Hepatocyte (in vitro differentiated cells): ENCODE measurements at regions not wholly inside any gene's neighbourhood (a gene's known extent, or its start where the extent isn't known, plus 50 kb on each side); places are given as distances from the start of the nearest gene placed in this dataset.
A peak's percentile ranks its signal among the peaks of the same experiment; 100 is the strongest.
"Not testable (repeated sequence)": the region's sequence is repeated elsewhere in the genome, so short reads cannot be mapped to it uniquely, and the experiment has no call there.

Source experiments
- DNase-seq: peaks from one replicate; pipeline ENCODE4 v3.0.0-alpha.2; 2016; ENCODE audit warnings: low spot score
- H2AFZ ChIP-seq: fragments of 200-600 bp; sonication (generic); 2 replicates; pipeline ENCODE4 v1.6.0; 2016; ENCODE audit warnings: antibody characterized with exemption, mild to moderate bottlenecking
- H3K27ac ChIP-seq: fragments of 200-600 bp; sonication (generic); 2 replicates; pipeline ENCODE4 v1.5.1; 2016; ENCODE audit warnings: mild to moderate bottlenecking
- H3K27me3 ChIP-seq: fragments of 200-600 bp; sonication (generic); 2 replicates; pipeline ENCODE4 v1.6.1; 2016
- H3K36me3 ChIP-seq: fragments of 200-600 bp; sonication (generic); replicated peaks from 2 replicates; pipeline ENCODE4 v1.5.1; 2016; ENCODE audit warnings: low read depth; ENCODE audit not compliant: insufficient read depth
- H3K4me1 ChIP-seq: fragments of 200-600 bp; sonication (generic); 2 replicates; pipeline ENCODE4 v1.5.1; 2016; ENCODE audit warnings: mild to moderate bottlenecking, moderate library complexity; ENCODE audit not compliant: insufficient read depth
- H3K4me2 ChIP-seq: fragments of 200-600 bp; sonication (generic); 2 replicates; pipeline ENCODE4 v1.6.0; 2016
- H3K4me3 ChIP-seq: fragments of 200-600 bp; sonication (generic); 2 replicates; pipeline ENCODE4 v1.5.1; 2016; ENCODE audit warnings: mild to moderate bottlenecking
- H3K79me2 ChIP-seq: fragments of 200-600 bp; sonication (generic); 2 replicates; pipeline ENCODE4 v1.6.0; 2017; ENCODE audit warnings: mild to moderate bottlenecking
- H3K9me2 ChIP-seq: fragments of 200-600 bp; sonication (generic); replicated peaks from 2 replicates; pipeline ENCODE4 v1.6.0; 2017; ENCODE audit warnings: mild to moderate bottlenecking; ENCODE audit not compliant: insufficient read depth
- H3K9me3 ChIP-seq: fragments of 200-600 bp; sonication (generic); 2 replicates; pipeline ENCODE4 v1.5.1; 2016; ENCODE audit warnings: low read depth, mild to moderate bottlenecking
- H4K20me1 ChIP-seq: fragments of 200-600 bp; sonication (generic); 2 replicates; pipeline ENCODE4 v1.6.0; 2016; ENCODE audit warnings: mild to moderate bottlenecking; ENCODE audit not compliant: insufficient read depth, poor library complexity, severe bottlenecking
- EZH2 ChIP-seq: fragments of 200-600 bp; sonication (generic); IDR thresholded peaks from 2 replicates; pipeline ENCODE4 v1.6.1; 2016; ENCODE audit warnings: antibody characterized with exemption, mild to moderate bottlenecking, borderline replicate concordance
- EZH2phosphoT487 ChIP-seq: fragments of 200-600 bp; sonication (generic); IDR thresholded peaks from one replicate; pipeline ENCODE4 v1.6.1; 2018; ENCODE audit warnings: antibody characterized with exemption, mild to moderate bottlenecking, low read depth, moderate library complexity; ENCODE audit not compliant: unreplicated experiment, severe bottlenecking
- WGBS: methylation state at CpG from one replicate; pipeline ENCODE4 v1.1.6; 2016; ENCODE audit warnings: low lambda C conversion rate; ENCODE audit errors: missing lambda C conversion rate; 5-methylcytosine and 5-hydroxymethylcytosine counted together
- TF ChIP-seq, protein P1 (sequence below): fragments of 200-600 bp; sonication (generic); IDR thresholded peaks from 2 replicates; pipeline ENCODE4 v1.5.1; 2016; ENCODE audit warnings: antibody characterized with exemption, mild to moderate bottlenecking; ENCODE audit not compliant: poor library complexity

- Histone ChIP-seq H3K4me1 (peaks cover 6% of the 10 kb centered on the region), H3K27me3 (no peaks in the 10 kb centered on the region), H3K79me2 (no peaks in the 10 kb centered on the region), H2AFZ (no peak overlapping the region), H3K4me3 (no peak overlapping the region), H3K9me2 (no peaks in the 10 kb centered on the region), H3K36me3 (no peaks in the 10 kb centered on the region), H3K4me2 (no peak overlapping the region), H3K9me3 (no peaks in the 10 kb centered on the region), H3K27ac (peak overlapping the region; percentile 44), H4K20me1 (no peaks in the 10 kb centered on the region)
- DNase-seq: peak; percentile 30
- TF ChIP-seq EZH2 (no peak), EZH2phosphoT487 (peak; percentile 99)
- 59% methylated on average over 11 of the region's 11 CpGs for WGBS
Observed at GRCh38 chr10:34058845-34059614, 724.6 kb upstream of the NRP1 start.

- H3K9me2 ChIP-seq, DNase-seq, H3K4me1 ChIP-seq, H3K27me3 ChIP-seq, H3K36me3 ChIP-seq, H3K9me3 ChIP-seq, H2AFZ ChIP-seq, H3K79me2 ChIP-seq, H3K27ac ChIP-seq, H3K4me2 ChIP-seq, H4K20me1 ChIP-seq, H3K4me3 ChIP-seq: not testable (repeated sequence)
- 97% methylated on average over 36 of the region's 38 CpGs for WGBS
Observed at GRCh38 chr10:34055410-34055985, 721.0 kb upstream of the NRP1 start.

DNA sequence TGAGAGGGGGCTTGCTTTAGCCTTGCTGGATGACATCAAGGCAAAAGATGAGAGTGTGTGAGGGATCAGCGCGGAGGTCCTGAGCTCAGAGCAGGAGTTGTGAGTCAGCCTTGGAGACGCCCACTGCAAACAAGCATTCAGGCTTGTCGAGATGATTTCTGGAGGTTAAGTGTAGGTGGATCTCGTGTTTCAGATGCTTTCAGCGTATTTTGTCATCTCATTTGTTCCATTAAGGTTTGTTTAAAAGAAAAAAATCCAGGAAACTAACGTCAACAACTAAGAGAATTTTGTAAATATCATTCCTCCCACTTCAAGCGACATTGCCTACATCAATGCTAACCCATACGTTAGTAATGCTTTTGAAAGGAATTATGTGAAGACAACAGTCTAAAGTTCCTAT, 715.4 kb upstream of the NRP1 start:
- DNase-seq: peak; percentile 42
- Histone ChIP-seq H3K79me2 (no peaks in the 10 kb centered on the region), H3K36me3 (no peaks in the 10 kb centered on the region), H4K20me1 (no peaks in the 10 kb centered on the region), H3K9me2 (no peaks in the 10 kb centered on the region), H3K9me3 (no peaks in the 10 kb centered on the region), H3K4me1 (peaks cover 3% of the 10 kb centered on the region), H3K4me3 (no peak overlapping the region), H3K4me2 (no peak overlapping the region), H3K27me3 (no peaks in the 10 kb centered on the region), H2AFZ (no peak overlapping the region), H3K27ac (no peak overlapping the region)
- no peak for TF ChIP-seq EZH2phosphoT487
- no peak for TF ChIP-seq EZH2
- TF ChIP-seq, protein P1, sequence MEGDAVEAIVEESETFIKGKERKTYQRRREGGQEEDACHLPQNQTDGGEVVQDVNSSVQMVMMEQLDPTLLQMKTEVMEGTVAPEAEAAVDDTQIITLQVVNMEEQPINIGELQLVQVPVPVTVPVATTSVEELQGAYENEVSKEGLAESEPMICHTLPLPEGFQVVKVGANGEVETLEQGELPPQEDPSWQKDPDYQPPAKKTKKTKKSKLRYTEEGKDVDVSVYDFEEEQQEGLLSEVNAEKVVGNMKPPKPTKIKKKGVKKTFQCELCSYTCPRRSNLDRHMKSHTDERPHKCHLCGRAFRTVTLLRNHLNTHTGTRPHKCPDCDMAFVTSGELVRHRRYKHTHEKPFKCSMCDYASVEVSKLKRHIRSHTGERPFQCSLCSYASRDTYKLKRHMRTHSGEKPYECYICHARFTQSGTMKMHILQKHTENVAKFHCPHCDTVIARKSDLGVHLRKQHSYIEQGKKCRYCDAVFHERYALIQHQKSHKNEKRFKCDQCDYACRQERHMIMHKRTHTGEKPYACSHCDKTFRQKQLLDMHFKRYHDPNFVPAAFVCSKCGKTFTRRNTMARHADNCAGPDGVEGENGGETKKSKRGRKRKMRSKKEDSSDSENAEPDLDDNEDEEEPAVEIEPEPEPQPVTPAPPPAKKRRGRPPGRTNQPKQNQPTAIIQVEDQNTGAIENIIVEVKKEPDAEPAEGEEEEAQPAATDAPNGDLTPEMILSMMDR: no peak
- WGBS: 55% methylated on average over 9 of the region's 9 CpGs

GRCh38 chr10:34049469-34049868, 715.0 kb upstream of the NRP1 start:
- Histone ChIP-seq H3K9me3 (no peaks in the 10 kb centered on the region), H3K36me3 (no peaks in the 10 kb centered on the region), H3K9me2 (no peaks in the 10 kb centered on the region), H4K20me1 (no peaks in the 10 kb centered on the region), H3K79me2 (no peaks in the 10 kb centered on the region), H3K27ac (no peak overlapping the region), H2AFZ (no peak overlapping the region), H3K4me2 (no peak overlapping the region), H3K27me3 (no peaks in the 10 kb centered on the region), H3K4me3 (no peak overlapping the region), H3K4me1 (peaks cover 3% of the 10 kb centered on the region)
- WGBS: 63% methylated on average over 3 of the region's 3 CpGs
- no peak for DNase-seq
- no peak for TF ChIP-seq EZH2phosphoT487
- no peak for TF ChIP-seq EZH2
- TF ChIP-seq, protein P1: no peak
